HCT116 (cell line): ENCODE measurements at regions not wholly inside any gene's neighbourhood (a gene's known extent, or its start where the extent isn't known, plus 50 kb on each side); places are given as distances from the start of the nearest gene placed in this dataset.

ENCODE experiments used
- ATF3 ChIP-seq: IDR thresholded peaks from 2 replicates; pipeline ENCODE4 v1.6.1; 2012
- CEBPB ChIP-seq: IDR thresholded peaks from 2 replicates; pipeline ENCODE4 v1.6.1; 2012; ENCODE audit warnings: low read depth
- CTCF ChIP-seq, 3 experiments: fragments of 200-600 bp in 1 of 3; sonication (generic) in 1 of 3; IDR thresholded peaks in 2 of 3; conservative IDR thresholded peaks in 1 of 3; 2 replicates each; pipeline ENCODE4 v1.5.1; 2012 to 2017; ENCODE audit warnings: low read depth in 2 of 3, low read length in 2 of 3, antibody characterized with exemption in 1 of 3, borderline replicate concordance in 1 of 3, control low read depth in 1 of 3, mild to moderate bottlenecking in 1 of 3, mixed read lengths in 1 of 3, mixed run types in 1 of 3, moderate library complexity in 1 of 3; ENCODE audit not compliant: insufficient read depth in 1 of 3
- EZH2phosphoT487 ChIP-seq: fragments of 200-600 bp; IDR thresholded peaks from 2 replicates; pipeline ENCODE4 v1.6.1; 2018; ENCODE audit warnings: antibody characterized with exemption, borderline replicate concordance
- FOSL1 ChIP-seq: IDR thresholded peaks from 2 replicates; pipeline ENCODE4 v1.6.1; 2012; ENCODE audit warnings: low read depth
- POLR2A ChIP-seq: IDR thresholded peaks from 2 replicates; pipeline ENCODE4 v1.7.0; 2011; ENCODE audit warnings: borderline replicate concordance; ENCODE audit not compliant: insufficient read depth, insufficient read length; ENCODE audit errors: extremely low read depth
- RAD21 ChIP-seq: IDR thresholded peaks from 2 replicates; pipeline ENCODE4 v1.6.1; 2012; ENCODE audit warnings: low read depth, mild to moderate bottlenecking
- SRF ChIP-seq: IDR thresholded peaks from 2 replicates; pipeline ENCODE4 v1.6.1; 2012; ENCODE audit warnings: low read depth
- YY1 ChIP-seq: IDR thresholded peaks from 2 replicates; pipeline ENCODE4 v1.6.1; 2011; ENCODE audit warnings: low read length, low read depth, moderate library complexity, mild to moderate bottlenecking; ENCODE audit not compliant: insufficient replicate concordance; ENCODE audit errors: extremely low read depth
- ZFX ChIP-seq: fragments of 450-650 bp; IDR thresholded peaks from 2 replicates; pipeline ENCODE4 v1.6.1; 2017

- no peak for TF ChIP-seq CTCF (IDR thresholded peaks at IDR 0.05 in 2 of 3, conservative IDR thresholded peaks at IDR 0.05 in 1 of 3; ENCODE audit: borderline replicate concordance in 1 of 3, insufficient read depth in 1 of 3, low read depth in 2 of 3, low read length in 2 of 3)
- TF ChIP-seq POLR2A = no peak
- TF ChIP-seq YY1 = no peak
- TF ChIP-seq EZH2phosphoT487 = no peak
- no peak for TF ChIP-seq RAD21
- no peak for TF ChIP-seq ZFX
- TF ChIP-seq CEBPB = no peak
- no peak for TF ChIP-seq ATF3
- no peak for TF ChIP-seq FOSL1
- TF ChIP-seq SRF = no peak
Measured at GRCh38 chr5:23684103-23684502, 176.7 kb downstream of the PRDM9 start.
